Epithelial cell of proximal tubule (primary cell): ENCODE measurements at regions not wholly inside any gene's neighbourhood (a gene's known extent, or its start where the extent isn't known, plus 50 kb on each side); places are given as distances from the start of the nearest gene placed in this dataset.

Experiments
- DNase-seq: peaks from one replicate; pipeline ENCODE4 v3.0.0-alpha.2; 2011; ENCODE audit warnings: low read depth
- H3K4me3 ChIP-seq: 2 replicates; pipeline ENCODE4 v1.5.1; 2011; ENCODE audit warnings: low read depth, mild to moderate bottlenecking, low read length
- TF ChIP-seq, protein P1 (sequence below): conservative IDR thresholded peaks from 2 replicates; pipeline ENCODE4 v1.5.1; 2012; ENCODE audit warnings: low read depth, mild to moderate bottlenecking, low read length

DNA sequence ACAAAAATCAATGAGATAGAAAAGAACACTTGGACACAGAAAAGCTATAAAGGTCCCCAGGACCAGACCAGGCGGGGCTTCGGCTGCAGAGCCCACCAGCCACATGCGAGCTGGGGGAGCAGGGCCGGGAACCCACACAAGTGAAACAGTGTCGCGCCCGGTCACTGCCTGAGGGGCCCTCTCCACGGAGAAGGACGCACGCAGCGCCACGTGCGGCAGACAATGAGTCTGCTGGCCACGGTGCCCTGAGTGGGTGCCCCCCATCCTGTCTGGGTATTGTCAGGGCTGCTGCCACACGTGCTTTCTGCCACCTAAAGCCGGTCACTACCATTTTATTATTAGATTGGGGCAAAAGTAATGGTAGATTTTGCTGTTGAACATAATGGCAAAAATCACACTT is 207.9 kb upstream of the HDAC4 start:
- no peak overlapping the region for H3K4me3 ChIP-seq
- no peak for DNase-seq
- TF ChIP-seq, protein P1, sequence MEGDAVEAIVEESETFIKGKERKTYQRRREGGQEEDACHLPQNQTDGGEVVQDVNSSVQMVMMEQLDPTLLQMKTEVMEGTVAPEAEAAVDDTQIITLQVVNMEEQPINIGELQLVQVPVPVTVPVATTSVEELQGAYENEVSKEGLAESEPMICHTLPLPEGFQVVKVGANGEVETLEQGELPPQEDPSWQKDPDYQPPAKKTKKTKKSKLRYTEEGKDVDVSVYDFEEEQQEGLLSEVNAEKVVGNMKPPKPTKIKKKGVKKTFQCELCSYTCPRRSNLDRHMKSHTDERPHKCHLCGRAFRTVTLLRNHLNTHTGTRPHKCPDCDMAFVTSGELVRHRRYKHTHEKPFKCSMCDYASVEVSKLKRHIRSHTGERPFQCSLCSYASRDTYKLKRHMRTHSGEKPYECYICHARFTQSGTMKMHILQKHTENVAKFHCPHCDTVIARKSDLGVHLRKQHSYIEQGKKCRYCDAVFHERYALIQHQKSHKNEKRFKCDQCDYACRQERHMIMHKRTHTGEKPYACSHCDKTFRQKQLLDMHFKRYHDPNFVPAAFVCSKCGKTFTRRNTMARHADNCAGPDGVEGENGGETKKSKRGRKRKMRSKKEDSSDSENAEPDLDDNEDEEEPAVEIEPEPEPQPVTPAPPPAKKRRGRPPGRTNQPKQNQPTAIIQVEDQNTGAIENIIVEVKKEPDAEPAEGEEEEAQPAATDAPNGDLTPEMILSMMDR, result no peak

DNA sequence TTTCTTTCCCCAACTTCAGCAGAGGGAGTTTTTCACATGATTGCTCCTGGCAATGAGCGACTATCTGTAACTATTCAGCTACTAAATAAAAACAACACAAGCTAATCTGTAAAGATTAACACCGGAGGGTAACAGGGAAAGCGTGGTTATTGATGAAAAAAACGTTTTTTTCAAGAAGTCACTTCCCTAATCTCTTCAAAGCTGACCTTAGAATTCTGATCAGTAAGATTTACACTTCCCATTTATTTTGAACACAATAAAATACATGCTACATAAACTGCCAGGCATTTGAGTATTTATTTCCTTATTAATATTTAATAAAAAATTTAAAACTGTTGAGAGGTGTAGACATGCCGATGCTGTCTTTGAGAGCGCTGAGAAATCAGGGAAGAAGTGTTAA is 207.4 kb upstream of the HDAC4 start:
- TF ChIP-seq, protein P1, result no peak
- H3K4me3 ChIP-seq, result no peak overlapping the region
- no peak for DNase-seq

DNA sequence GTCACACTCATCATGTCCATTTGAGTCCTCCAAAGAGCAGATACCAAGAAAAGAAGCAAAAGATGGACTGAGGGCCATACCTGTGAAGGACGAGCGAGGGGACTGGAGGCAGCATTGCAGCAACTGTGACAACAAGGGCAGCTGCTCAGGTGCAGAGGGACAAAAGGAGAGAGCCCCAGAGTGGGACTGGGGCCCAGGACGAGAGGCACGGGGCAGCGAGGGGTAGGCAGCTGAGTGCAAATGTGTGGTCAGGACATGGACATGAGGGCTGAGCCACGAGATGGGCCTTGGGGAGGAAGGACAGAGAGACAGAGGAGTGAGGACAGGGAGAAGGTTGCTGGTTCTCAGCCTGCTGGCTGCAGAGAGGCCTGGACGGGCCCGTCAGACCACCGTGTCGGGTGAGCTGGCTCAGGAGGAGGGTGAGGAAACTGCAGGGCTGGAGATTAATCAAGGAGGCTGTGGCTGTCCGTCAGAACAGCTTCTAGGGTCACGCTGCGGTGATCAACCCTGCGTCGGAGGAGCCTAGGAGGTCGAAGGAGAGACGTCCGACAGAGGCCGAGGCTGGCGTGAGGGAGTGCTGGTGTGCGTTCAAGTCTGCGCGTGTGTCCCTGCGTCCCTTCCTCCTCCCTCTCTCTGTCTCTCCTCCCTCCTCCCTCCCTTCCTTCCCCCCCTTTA is 206.8 kb upstream of the HDAC4 start:
- DNase-seq, result no peak
- no peak overlapping the region for H3K4me3 ChIP-seq
- TF ChIP-seq, protein P1, result no peak

DNA sequence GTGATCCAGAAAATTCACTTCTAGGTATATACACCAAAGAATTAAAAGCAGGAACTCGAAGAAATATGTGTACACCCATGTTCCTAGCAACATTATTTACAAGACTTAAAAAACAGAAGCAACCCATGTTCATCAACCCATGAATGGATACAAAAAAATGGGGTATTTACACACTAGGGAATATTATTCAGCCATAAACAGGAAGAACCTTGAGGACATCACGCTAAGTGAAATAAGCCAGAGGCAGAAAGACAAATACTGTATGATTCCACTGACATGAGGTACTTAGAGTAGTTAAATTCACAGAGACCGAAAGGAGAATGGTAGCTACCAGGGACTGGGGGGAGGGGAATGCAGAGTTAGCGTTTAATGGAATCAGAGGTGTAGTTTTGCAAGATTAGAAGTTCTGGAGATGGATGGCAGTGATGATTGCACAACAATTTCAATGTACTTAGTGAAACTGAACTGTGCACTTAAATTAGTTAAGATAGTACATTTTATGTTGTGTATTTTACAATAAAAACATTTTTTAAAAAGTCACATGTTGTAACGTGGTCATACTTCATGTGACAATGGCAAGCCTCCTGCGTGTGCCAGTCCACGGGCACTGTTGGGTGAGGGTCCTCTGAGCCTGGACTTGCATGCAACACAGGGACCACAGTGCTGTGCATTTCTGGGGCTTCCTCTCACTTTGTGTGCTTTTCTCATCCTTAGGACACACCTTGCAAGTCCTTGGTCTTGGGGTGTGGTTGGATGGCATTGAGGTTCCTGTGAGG is 206.1 kb upstream of the HDAC4 start:
- TF ChIP-seq, protein P1, result no peak
- H3K4me3 ChIP-seq, result no peak overlapping the region
- no peak for DNase-seq

DNA sequence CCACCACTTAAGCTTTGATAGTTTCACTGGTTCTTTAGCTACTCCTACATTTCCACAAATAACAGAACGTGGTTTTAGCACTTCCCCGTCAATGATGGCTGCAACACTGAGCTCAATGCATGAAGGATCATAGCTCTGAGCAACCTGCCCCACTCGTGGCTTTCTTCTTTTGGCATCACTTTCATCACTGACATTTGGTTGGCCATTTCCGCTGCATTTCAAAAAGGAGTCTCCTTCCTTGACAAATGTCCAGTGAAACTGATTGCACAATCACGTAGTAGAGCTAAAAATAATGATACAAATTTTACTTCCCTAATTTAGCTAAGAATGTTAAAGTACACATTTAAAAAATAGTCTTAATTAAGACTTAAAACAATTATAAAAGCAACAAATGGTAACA is 205.2 kb upstream of the HDAC4 start:
- no peak for DNase-seq
- TF ChIP-seq, protein P1, result no peak
- no peak overlapping the region for H3K4me3 ChIP-seq

DNA sequence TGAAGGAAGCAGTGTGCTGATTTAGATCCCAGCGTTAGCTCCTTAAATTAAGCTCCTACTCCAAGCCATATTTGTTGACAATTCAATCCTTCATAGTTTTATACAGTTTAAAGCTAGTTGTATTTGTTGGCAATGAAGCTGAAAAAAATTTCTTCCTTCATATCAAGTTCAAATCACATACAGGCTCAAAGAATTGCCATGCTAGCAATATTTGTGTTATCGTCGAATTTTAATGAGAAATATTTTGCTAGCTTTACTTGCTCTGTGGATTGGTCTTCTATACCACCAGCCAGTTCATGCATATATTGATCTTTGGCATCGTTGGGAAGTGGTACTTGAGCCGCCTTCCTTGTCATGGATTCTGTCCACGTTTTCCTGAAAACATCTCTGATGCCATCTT is 204.6 kb upstream of the HDAC4 start:
- no peak for DNase-seq
- no peak overlapping the region for H3K4me3 ChIP-seq
- TF ChIP-seq, protein P1, result no peak
